GM19463 (cell line): ENCODE measurements at regions not wholly inside any gene's neighbourhood (a gene's known extent, or its start where the extent isn't known, plus 50 kb on each side); places are given as distances from the start of the nearest gene placed in this dataset.

Experiments
- ATAC-seq: cut with Tn5 transposase; IDR thresholded peaks from one replicate; pipeline ENCODE4 v1.9.1; 2021; ENCODE audit warnings: mild to moderate bottlenecking, moderate library complexity; ENCODE audit not compliant: unreplicated experiment

DNA sequence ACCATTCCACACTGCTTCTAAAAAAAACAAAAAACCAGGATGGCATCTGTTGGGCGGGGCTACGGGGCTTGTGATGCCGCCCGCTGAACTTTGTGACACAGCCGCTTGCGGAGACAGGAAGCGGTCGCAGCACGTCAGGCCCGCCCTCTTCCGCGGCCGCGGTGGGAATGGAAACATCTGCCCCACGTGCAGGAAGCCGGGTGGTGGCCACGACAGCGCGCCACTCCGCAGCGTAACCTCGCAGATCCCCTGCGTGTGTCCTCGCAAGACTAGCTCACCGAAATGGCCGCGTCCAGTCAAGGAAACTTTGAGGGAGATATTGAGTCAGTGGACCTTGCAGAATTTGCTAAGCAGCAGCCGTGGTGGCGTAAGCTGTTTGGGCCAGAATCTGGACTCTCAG lies 168.5 kb downstream of the SUCLG1 start:
- ATAC-seq, result no peak

DNA sequence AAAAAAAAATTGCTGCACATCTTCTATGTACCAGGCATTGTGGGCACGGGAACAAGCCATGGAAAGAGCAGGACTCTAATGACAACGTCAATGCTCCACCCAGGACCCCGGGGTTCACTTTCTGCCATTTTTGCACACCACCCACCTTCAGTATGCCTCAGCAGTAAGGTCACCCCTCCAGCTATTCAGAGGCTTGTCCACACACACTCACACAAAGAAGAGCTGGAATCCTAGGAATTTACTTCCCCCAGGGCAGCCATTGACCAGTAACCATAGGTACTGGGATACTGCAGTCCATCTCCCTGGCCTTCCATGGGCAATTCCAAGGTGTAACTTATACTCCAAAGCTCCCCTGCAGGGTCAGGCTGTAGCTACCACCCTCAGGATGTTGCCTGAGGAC lies 170.8 kb downstream of the SUCLG1 start:
- no peak for ATAC-seq

DNA sequence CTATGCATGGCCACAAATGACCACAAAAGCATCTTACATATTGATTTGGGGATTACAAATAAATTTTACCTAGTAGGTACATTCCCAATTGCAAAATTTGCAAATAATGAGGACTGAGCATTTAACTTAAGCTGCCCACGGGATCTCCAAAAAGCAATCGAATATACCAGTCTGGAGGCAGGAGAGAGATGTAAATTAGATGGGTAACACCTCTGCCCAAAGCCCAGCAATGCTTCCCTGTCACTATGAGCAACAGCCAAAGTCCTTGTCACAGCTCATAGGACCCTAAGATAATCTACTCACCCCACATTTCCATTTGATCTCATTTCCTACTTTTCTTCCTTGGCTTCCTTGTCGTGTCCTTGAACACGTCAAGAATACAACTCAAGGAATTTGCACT lies 172.2 kb downstream of the SUCLG1 start:
- ATAC-seq, result no peak

DNA sequence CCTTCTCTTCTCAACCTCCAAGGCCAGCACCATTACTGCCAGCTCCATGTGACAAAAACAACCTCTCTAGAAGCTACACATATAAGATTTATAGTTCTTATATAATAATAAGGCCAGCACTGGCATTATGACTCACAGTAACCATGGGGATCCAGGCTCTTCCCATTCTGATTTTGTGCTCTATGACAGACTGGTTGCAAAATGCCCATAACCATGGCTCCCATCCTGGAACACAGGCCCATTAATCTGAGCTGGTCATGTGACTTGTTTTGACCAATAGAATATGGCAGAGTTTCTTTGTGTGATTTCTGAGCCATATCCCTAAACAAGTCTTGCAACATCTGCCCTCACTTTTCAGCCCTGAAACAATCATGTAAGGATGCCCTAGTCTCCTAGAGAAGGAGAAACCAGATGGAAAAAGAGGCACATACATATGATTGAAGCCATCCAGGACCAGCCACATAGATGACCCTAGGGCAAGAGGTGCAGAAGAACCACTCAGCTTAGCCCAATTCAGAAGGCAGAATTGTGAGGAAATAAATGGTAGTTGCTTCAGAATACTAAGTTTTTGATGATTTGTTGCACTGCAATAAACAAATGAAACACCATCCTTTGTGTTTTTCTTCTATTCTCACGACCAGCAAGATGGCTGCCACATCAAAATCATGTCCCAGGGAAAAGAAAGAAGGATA lies 173.9 kb downstream of the SUCLG1 start:
- ATAC-seq, result no peak

DNA sequence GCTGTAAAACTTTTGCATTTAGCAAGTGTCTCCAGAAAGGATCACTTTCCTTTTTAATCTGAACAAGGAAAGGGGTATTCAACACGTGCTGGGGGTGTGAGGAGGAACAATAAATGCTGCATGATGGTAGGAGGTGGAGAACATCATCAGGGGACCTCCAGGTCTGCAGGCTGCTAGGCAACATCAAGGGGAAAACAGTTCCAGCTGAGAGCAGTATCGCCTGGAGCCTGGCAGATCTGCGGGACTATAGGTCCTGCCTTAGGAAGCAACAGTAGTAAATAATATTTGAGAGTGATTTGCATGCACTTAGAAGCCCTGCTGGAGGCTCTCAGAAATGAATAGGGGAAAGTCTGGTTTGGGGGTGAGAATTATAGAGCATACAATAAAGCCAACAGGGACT lies 175.6 kb downstream of the SUCLG1 start:
- ATAC-seq, result no peak

DNA sequence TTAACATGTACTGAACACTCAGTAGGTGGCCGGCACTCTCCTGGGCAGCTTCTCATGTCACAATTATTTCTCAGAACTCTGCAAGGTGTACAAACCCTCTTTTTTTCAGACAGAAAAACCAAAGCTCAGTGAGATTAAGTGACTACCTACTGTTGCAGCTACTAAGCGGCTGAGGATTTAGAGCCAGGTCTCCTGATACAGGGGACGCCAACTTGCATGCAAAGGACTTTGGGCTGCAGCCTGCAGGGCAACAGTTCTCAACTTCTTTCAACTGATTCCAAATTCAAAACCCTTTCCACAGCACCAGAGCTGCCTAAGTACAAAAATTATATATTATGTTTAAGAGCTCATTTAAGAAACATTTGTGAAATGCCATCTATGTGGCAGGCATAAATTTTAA lies 177.6 kb downstream of the SUCLG1 start:
- no peak for ATAC-seq

DNA sequence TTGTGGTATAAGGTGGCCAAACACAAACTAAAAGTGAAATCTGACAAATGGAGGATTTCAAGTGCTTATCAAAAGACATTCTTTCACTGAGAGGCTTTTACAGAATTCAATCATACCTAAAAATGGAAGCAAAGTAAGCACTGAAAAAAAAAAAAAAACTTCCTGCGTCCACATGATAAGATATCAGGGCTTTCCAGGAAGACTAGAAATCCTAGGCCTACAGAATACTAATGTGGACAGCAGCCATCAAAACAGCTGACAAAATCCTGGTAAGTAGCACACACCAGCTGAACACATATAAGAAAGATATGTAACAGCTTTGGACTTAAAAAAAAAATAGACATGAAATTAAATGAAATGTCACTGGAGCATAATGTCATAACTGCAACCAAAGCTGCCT lies 178.2 kb downstream of the SUCLG1 start:
- no peak for ATAC-seq

DNA sequence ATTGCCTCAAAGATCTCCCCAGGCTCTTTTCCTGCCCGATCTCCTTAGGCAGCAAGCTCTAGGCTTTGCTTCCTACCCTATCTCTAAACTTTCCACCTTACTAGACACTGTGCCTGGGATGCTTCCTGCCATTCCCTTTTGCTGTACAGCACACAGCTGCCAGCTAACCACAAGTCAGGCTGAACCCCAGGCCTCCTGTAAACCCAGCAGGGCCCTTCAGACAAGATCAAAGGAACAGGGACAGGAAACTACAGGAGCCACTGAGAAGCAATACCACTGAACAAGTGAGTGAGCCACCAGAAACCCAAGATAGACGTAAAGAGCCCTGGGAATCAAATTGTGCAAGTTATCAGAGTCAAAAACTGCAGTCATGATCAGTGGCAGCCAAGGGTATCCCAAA lies 180.7 kb downstream of the SUCLG1 start:
- no peak for ATAC-seq

DNA sequence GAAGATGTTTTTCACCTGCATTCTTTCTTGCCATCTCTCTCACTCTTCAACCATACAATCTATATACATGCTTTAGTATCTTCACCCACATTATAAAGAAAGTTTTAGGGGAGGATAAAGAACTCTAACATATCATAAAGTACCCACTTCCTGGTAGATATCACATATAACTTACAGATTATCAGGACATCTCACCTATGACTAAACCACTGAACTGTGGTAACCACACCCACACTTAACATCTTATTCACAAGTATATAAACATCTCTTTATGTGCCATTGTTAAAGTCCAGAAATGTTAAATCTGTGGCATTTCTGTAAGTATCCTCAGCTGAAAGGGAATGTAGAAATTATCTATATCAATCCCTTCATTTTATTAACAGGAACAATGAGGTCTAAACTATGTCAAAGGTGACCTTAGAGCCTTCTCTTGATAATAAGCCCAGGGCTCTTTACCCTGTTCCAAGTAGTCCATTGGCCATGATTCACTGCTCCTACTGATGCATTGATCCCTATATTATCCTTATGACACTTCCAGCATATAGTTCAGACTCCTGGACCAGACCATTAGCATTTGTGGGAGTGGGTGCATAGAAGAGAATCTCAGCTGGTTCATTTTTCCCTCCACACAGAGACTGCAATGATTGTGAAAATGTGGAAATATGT lies 182.4 kb downstream of the SUCLG1 start:
- ATAC-seq, result no peak

DNA sequence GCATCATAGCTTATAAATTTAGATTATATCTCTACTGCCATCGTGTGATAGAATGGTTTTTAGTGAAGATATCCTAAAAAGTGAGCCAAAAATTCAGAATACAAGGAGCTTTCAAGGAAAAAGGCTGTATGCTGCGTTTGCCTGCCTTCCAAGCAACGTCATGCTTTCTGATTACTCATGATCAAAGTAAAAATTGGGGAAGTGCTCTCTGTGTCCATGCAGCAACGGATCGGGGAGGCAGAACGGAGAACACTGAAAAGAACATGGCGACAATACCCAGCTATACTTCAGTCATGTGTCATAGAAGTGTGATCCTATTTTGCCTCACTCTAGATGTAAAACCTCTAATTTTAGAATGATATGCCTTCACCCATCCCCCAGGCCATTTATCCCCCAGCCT lies 185.7 kb downstream of the SUCLG1 start:
- no peak for ATAC-seq

DNA sequence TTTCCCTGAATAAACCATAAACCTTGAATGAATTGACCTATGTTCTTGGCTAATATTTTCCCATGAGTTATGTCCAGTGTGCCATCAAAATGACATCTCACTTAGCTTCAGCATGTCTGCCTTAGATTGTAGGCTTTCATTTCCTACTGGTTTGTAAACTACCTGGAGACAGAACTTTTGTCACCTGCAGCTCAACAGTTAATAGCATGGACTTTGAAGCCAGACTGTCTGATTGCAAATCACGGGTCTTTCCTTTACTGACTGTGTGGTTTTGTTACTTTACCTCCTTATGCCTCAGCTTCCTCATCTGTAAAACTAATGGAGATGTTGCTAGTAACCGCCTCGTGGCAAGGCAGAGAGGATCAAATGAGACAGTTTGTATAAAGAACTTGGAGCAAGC lies 187.1 kb downstream of the SUCLG1 start:
- no peak for ATAC-seq

DNA sequence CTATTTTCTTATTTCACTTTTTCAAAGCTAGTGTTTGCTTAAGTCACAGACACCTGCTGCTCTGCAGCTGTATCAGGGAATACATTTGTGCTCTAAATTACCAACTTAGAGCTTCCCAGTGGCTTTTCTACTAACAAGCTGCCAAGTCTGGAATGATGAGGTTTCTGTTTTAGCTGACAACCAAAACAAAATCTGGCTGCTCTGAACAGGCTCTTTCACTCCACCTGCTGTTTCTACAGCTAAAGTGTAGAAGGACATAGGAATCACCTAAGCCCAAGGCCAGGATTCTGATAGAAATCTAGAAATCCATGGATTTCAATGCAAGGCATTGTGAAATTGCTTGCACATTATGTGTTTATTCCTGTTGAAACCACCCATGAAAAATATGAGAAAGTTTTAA lies 201.2 kb downstream of the SUCLG1 start:
- no peak for ATAC-seq

DNA sequence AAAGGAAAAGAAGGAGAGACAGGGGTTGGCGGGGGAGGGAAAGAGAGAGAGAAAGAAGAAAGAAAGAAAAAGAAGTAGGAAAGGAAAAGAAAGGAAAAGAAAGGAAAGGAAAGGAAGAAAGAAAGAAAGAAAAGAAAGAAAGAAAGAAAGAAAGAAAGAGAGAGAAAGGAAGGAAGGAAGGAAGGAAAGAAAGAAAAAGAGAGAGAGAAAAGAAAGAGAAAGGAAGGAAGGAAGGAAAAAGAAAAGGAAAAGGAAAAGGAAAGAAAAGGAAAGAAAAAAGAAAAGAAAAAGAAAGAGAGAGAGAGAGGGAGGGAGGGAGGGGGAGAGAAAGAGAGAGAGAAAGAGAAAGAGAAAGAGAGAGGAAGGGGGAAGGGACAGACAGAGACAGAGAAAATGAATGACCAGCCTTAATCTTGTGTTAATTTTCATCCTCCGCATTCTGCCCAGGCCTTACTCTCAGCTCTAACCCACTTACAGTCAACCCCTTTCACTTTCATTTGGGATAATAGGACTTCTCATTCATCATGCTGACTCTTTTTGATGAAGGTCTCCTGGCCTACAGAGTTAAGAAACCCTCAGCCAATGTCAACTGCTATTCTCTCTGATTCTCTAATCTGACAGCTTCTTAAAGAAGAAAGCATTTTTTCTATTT lies 207.3 kb downstream of the SUCLG1 start:
- ATAC-seq, result no peak

DNA sequence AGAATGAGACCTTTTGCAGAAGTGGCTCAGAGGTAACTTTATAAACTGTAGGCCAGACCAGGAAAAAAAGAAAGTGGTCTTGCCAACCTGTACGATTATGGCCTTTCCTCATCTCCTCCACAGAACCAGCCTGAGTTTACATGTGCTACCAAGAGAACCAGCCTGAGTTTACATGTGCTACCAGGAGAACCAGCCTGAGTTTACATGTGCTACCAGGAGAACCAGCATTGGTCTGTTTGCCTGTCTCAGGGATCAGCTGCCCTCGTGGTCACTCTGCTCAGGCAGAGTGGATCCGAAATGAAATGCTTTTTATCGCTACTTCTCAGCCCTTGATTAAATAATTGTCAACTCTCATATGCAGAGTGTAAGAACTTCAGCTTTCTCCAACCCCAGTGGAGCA lies 209.9 kb downstream of the SUCLG1 start:
- no peak for ATAC-seq

DNA sequence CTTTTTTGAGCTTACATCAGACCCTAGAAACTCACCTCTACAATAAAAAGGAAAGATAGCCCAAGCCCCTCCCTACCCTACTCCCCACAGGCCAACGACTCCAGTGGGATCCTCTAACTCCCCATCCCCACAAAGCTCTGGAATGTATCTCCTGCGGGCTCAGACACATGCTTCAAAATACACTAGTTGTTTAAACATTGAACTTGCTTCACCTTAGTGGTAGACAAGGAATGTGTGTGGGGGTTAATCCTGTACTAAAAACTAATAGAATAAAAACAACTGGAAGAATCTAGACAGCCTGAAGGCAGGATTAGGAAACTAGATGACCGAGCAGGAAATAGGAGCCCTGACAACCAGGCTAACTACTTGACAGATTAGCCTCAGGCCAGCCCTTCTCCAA lies 211.5 kb downstream of the SUCLG1 start:
- ATAC-seq, result no peak

DNA sequence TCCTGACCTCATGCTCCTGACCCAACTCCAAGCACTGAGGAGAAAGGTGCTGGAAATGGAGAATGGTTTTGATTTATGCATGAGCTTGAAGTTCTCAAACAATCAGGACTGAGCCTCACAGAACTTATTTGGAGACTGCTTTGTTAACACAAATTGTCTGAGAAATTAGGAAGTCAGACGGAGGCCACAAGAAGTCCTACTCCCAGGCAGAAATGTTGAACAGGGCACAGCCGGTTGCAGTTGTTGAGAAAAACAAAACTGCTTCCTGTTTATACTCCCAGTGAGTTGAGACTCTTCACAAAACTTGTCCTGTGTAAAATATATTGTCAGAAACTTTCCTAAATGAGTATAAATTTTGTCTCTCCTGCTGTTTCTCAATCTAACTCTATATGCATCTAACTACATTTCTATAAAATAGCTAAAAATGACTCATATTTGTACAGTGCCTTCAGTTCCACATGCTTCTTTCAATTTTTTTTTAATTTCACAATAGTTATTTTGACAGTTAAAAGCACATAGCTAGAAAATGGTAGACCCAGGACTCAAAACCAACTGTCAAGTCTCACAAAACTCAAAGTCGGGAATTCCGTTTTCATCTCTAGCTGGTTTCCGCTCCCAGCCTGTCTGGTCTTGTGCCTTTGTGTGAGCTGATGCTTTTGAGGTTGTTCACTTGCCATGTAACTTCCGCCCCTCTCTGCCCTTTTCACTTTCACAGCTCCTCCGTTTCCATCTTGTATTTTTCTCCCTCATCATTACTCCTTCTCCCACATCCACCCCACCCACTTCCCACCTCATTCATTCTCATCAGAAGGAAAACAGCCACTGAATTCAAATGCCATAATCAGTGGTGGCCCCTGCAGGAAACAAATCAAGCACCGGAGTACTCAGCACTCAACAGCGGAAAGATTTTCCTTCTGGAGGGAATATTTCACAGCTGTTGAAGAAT lies 215.0 kb downstream of the SUCLG1 start:
- ATAC-seq, result no peak

DNA sequence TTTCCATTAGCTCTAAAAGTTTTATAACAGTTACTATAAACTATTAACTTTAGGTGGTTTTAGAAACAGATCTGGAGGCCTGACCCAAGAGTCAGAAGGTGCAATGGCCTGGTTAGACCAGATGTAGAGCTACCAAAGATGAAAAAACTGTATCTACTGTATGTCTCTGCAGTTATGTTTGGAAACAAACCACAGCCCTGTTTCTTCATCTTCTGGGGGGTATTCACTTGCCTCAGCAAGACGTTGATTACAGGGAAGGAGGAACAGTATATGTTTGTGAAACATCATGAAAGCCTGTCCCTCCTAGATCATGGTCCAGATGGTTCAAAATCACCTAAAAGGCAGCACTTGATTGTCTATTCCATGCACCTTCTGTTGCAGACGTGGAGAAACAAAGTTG lies 220.2 kb downstream of the SUCLG1 start:
- no peak for ATAC-seq

DNA sequence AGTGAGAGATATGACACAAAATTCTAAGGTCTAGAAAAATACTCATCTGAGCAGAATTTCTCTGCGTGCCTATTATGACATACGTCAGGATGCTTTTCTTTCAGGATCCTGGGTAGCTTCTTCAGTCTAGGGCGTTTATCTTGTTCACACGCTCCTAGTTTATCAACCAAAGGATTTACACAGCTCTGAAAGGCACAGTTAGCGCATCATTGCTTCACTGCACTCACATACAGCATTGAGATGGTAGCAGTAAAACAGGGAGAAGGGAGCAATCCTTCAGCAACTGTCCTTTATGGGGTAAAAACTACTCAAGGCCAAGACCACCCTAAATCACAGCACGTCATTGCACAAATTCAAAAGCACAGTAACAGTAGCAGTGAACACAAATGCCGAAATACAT lies 222.8 kb downstream of the SUCLG1 start:
- ATAC-seq, result no peak

DNA sequence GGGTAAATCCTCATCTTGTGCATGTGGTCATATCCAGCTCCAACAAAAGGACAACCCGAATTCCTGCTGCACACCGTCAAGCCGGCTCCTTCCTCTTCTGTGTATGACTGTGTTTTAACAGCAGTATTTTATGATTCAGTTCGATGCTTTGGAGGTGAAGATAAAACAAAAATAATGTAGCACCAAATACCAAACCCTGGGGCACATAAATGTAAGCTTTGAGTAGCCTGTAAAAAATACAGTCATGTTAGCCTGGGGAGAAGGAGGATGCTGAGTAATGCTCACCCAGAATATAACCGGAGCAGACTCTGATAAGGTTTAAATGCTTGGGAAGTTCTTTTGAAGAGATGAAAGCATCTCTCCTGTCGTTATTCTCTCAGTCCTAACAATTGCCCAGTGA lies 225.0 kb downstream of the SUCLG1 start:
- no peak for ATAC-seq

DNA sequence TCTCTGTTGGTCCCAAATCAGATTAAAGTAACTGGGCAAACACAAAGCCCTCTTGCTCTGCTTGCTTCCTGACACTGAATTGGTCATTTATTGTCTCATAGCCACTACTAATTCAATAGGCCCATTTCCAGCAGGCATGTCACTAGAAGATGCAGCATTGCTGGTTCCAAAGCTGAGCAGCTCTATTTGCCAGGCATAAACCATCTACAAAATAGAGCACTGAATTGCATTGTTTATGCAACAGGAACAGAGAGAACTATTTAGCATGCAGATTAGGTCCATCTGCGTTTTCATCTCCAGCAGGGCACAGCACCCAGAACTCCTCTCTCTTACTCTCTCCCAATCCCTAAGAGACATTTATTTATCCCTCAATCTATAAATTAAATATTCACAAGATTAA lies 227.6 kb downstream of the SUCLG1 start:
- no peak for ATAC-seq

DNA sequence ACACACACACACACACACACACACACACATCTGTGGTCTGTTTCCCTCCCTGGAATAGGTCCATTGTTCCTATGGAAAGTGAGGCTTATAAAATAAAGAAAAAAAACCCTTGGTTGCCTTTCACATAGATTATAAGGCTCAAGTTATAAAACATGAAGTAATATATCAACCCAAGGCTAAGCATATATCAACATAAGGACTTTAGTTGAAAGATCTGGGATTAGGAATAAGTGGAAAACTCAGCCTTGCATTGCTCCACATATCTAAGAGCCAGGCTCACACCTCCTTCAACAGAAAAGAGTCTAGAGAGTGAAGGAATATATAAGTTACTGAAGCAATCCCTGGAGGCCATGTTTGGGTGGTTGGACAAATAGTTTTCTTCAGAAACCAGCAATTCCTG lies 235.0 kb downstream of the SUCLG1 start:
- ATAC-seq, result no peak
